Activated CD4-positive, alpha-beta T cell treated with anti-CD3 and anti-CD28 coated beads for 36 hours (primary cell): ENCODE measurements at regions not wholly inside any gene's neighbourhood (a gene's known extent, or its start where the extent isn't known, plus 50 kb on each side); places are given as distances from the start of the nearest gene placed in this dataset.
A peak's percentile ranks its signal among the peaks of the same experiment; 100 is the strongest.

Experiments
- ATAC-seq: fragments of 200-7000 bp; cut with Tn5 transposase; one replicate; pipeline ENCODE4 v1.10.0; 2021; ENCODE audit warnings: mild to moderate bottlenecking, moderate library complexity
- CTCF ChIA-PET: fragments of 350-600 bp; sonication (Branson Sonifier 250); formaldehyde crosslinking; loops from one replicate; lab custom pipeline; 2021; ENCODE audit warnings: antibody characterized with exemption; lab: Charles Lee
- POLR2A ChIA-PET: fragments of 350-600 bp; sonication (Branson Sonifier 250); formaldehyde crosslinking; loops from one replicate; lab custom pipeline; 2021; ENCODE audit warnings: antibody characterized with exemption, inconsistent platforms; lab: Charles Lee
- DNase-seq: peaks from one replicate; pipeline ENCODE4 v3.0.0-alpha.2; 2020
- H3K27ac Mint-ChIP-seq: one replicate; pipeline ENCODE4 v1.8.0; 2021; ENCODE audit warnings: mixed read lengths
- H3K27me3 Mint-ChIP-seq: one replicate; pipeline ENCODE4 v1.8.0; 2021; ENCODE audit warnings: mixed read lengths
- H3K36me3 Mint-ChIP-seq: one replicate; pipeline ENCODE4 v1.8.0; 2021; ENCODE audit warnings: low read depth, mixed read lengths
- H3K4me1 Mint-ChIP-seq: one replicate; pipeline ENCODE4 v1.8.0; 2021; ENCODE audit warnings: mixed read lengths
- H3K4me3 Mint-ChIP-seq: one replicate; pipeline ENCODE4 v1.8.0; 2021; ENCODE audit warnings: mild to moderate bottlenecking, moderate library complexity, mixed read lengths
- H3K9me3 Mint-ChIP-seq: one replicate; pipeline ENCODE4 v1.8.0; 2021; ENCODE audit warnings: low read depth, mixed read lengths
- intact Hi-C, 2 experiments: fragments of 100-400 bp; cut with DNase I in 1 of 2; cut with micrococcal nuclease in 1 of 2; formaldehyde crosslinking; loops; one replicate each; pipeline versions ENCODE4 v1.14.2 to v1.15.1; 2022 to 2024; cut with DNase I, micrococcal nuclease

- Mint-ChIP-seq H3K9me3 (no peaks in the 10 kb centered on the region), H3K4me1 (no peaks in the 10 kb centered on the region), H3K27me3 (no peaks in the 10 kb centered on the region), H3K27ac (no peak overlapping the region), H3K36me3 (no peaks in the 10 kb centered on the region), H3K4me3 (no peak overlapping the region)
- POLR2A ChIA-PET = no interaction called here
- DNase-seq (no peak), ATAC-seq (no peak)
- CTCF ChIA-PET = interaction anchor here (1.1 kb wide), 1 partner anchor 608 kb away, joined by 3 read pairs; no protein-coding TSS in a partner anchor
- intact Hi-C loops = no loop called here
These were observed 636.9 kb upstream of the BOD1L1 start for GRCh38 chr4:14264437-14264836.

DNA sequence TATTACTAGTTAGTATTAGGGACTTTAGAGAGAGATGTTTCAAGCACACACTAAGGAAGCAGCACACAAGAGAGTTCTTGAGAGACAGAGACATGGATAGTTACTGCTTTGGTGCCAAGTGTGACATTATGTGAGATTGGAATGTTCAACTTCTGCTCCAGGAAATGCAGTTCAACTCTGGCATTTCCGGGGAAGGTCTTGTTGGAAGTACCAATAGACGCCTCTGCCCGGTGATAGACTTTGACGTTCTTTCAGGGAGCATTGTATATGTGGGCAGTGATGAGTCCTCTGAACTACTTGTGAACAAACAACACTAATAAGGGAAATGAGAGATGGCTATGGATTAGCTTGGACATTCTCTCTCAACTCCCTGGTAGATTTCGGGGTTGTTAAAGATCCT, 638.1 kb upstream of the BOD1L1 start:
- DNase-seq (no peak), ATAC-seq (no peak)
- Mint-ChIP-seq H3K9me3 (no peaks in the 10 kb centered on the region), H3K4me3 (no peak overlapping the region), H3K4me1 (peaks cover 6% of the 10 kb centered on the region), H3K36me3 (no peaks in the 10 kb centered on the region), H3K27me3 (peaks cover 1% of the 10 kb centered on the region), H3K27ac (no peak overlapping the region)
- CTCF ChIA-PET = no interaction called here
- POLR2A ChIA-PET = no interaction called here
- intact Hi-C loops = no loop called here

DNA sequence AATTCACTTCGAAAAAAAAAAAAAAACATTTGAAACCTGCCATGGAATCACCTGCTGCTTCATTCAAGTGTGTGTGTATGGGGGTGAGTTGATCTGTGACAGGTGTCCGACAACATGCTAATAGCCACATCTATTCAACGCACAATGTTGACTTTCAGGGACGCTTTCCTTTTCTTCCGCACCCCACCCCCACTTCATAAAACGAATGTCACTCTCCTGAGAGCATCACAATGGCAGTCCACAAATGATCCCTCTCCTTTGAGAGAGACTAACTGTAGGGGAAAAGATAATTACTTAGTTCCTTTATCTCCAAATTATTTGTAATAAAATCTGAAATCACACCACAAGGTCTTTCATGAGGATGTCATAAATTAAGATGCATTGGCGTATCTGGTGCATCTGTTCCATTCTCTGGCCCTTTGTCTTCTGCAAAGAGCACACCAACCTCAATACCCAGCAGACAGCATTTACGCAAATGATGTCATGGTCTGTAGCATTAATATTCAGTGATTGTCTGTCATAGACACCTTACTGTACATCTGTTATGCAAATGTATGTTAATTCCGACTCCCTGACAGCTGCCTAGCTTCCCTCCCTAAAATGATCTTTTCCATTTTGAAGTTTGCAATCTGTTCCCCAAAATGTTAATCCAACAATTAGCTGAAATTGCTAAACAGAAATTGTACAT, 640.0 kb upstream of the BOD1L1 start:
- H3K27ac Mint-ChIP-seq = no peak overlapping the region
- ChIA-PET POLR2A (no interaction called here), CTCF (no interaction called here)
- H3K4me3 Mint-ChIP-seq = no peak overlapping the region
- H3K9me3 Mint-ChIP-seq = no peaks in the 10 kb centered on the region
- H3K27me3 Mint-ChIP-seq = peaks cover 4% of the 10 kb centered on the region
- intact Hi-C loops = no loop called here
- no peak for DNase-seq
- ATAC-seq = no peak
- H3K36me3 Mint-ChIP-seq = no peaks in the 10 kb centered on the region
- peaks cover 12% of the 10 kb centered on the region for H3K4me1 Mint-ChIP-seq

DNA sequence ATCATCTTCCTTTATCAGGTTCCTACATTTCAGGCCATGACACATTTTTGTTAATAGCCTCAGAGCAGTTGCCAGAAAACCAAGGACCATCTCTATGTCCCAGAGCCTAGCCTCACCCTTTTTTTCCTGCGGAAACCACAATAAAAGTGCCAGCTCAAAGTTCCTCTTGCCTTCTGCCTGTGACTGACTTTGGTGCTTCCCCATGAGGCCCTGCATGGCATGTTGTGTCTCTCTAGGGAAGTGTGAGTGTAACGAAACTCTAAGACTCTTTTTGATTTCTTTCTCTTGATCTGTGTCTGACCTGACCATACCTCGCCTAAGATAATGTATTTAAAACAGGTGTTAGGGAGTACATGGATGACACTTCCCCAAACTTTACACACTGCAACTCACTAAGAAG, 642.3 kb upstream of the BOD1L1 start:
- CTCF ChIA-PET = interaction anchor here (1.4 kb wide), 1 partner anchor 11 kb away, joined by 4 read pairs; no protein-coding TSS in a partner anchor
- H3K4me3 Mint-ChIP-seq = no peak overlapping the region
- intact Hi-C loops = no loop called here
- peaks cover 4% of the 10 kb centered on the region for H3K27me3 Mint-ChIP-seq
- no peak overlapping the region for H3K27ac Mint-ChIP-seq
- H3K36me3 Mint-ChIP-seq = no peaks in the 10 kb centered on the region
- ATAC-seq (peak; percentile 61), DNase-seq (peak; percentile 32)
- POLR2A ChIA-PET = no interaction called here
- peaks cover 13% of the 10 kb centered on the region for H3K4me1 Mint-ChIP-seq
- no peaks in the 10 kb centered on the region for H3K9me3 Mint-ChIP-seq

DNA sequence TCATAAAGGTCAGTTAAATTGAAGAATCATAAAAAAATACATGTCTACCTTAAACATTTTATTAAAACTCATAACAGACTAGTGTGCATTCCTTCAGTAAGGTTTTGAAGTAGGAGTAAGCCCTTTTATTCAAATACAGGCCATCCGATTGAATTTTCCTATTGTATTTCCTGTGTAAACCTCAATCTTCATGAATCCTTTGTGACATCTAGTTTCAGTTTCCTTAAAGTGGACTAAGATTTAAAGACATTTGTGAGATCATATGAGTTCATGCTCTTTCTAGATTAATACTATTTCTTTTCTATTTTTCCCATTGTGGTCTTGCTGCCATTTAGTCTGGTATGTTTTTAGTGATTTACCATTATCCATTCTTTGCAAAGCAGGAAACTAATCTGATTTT, 644.7 kb upstream of the BOD1L1 start:
- CTCF ChIA-PET = no interaction called here
- H3K9me3 Mint-ChIP-seq = no peaks in the 10 kb centered on the region
- peaks cover 13% of the 10 kb centered on the region for H3K4me1 Mint-ChIP-seq
- peaks cover 4% of the 10 kb centered on the region for H3K27me3 Mint-ChIP-seq
- ATAC-seq (no peak), DNase-seq (no peak)
- intact Hi-C loops = no loop called here
- H3K4me3 Mint-ChIP-seq = no peak overlapping the region
- POLR2A ChIA-PET = no interaction called here
- no peak overlapping the region for H3K27ac Mint-ChIP-seq
- no peaks in the 10 kb centered on the region for H3K36me3 Mint-ChIP-seq

DNA sequence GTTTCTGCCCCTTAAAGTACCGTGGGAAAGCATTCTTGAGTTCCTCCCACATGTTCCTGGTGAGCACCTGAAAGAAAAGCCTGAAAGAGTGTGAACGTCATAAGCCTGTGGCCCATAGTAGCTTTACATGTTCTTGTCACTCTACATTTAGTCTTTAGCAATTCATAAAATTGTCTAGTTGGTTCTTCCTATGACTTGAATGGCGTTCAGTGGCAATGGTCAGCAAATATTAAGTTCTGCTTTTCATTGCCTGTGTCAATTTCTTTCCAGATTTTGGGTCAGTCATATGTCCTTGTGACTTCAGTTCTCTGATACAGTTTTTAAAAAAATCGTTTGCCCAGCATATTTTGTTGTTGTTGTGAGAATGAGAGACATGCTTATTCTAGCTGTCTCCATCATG, 650.0 kb upstream of the BOD1L1 start:
- ChIA-PET POLR2A (no interaction called here), CTCF (no interaction called here)
- H3K4me3 Mint-ChIP-seq = no peak overlapping the region
- intact Hi-C loops = no loop called here
- H3K27ac Mint-ChIP-seq = no peak overlapping the region
- no peak for ATAC-seq
- no peaks in the 10 kb centered on the region for H3K36me3 Mint-ChIP-seq
- H3K4me1 Mint-ChIP-seq = peaks cover under 1% of the 10 kb centered on the region
- H3K9me3 Mint-ChIP-seq = no peaks in the 10 kb centered on the region
- peaks cover 2% of the 10 kb centered on the region for H3K27me3 Mint-ChIP-seq
- no peak for DNase-seq

DNA sequence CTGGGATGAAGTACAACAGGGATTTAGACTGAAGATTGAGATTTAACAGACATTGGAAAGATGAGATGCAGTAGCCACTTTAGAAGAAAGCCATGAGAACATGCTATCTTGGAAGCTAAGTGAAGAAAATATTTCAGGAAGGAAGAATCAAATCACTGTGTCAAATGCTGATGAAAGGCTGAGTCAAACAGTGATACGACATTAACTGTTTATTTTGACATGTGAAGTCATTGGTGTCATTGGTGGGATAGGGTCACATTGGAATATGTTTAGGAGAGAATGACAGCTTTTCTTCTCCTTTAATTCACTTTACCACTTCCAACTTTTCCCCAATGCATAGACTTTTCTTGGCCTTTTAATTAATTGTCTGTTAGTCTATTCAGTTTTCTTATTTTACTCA, 653.0 kb upstream of the BOD1L1 start:
- ATAC-seq (no peak), DNase-seq (no peak)
- intact Hi-C loops = no loop called here
- Mint-ChIP-seq H3K9me3 (no peaks in the 10 kb centered on the region), H3K4me1 (no peaks in the 10 kb centered on the region), H3K27ac (no peak overlapping the region), H3K27me3 (peaks cover 2% of the 10 kb centered on the region), H3K36me3 (no peaks in the 10 kb centered on the region), H3K4me3 (no peak overlapping the region)
- POLR2A ChIA-PET = no interaction called here
- CTCF ChIA-PET = interaction anchor here (0.6 kb wide), 1 partner anchor 56 kb away, joined by 3 read pairs; no protein-coding TSS in a partner anchor

DNA sequence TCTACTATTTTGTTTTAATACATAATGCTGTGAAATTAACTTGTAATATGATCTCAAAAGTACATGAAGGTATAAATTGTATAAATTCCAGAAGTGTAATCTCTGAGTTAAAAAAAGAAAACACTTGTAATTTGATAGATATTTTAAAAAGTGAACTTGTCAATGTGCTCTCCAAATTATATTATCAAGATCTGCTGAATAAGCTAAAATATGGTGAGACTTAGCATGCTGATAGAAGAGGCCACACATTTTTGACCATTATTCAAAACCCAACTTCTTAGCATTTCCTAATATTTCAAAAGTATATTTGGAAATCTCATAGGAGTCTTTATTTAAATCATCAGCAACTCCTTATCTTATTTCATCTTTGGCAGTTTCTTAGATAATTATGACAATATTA, 657.1 kb upstream of the BOD1L1 start:
- Mint-ChIP-seq H3K36me3 (no peaks in the 10 kb centered on the region), H3K4me3 (no peak overlapping the region), H3K27ac (no peak overlapping the region), H3K27me3 (peaks cover 2% of the 10 kb centered on the region), H3K9me3 (peaks cover 12% of the 10 kb centered on the region), H3K4me1 (no peaks in the 10 kb centered on the region)
- no peak for DNase-seq
- no peak for ATAC-seq
- intact Hi-C loops = no loop called here
- POLR2A ChIA-PET = no interaction called here
- CTCF ChIA-PET = no interaction called here

DNA sequence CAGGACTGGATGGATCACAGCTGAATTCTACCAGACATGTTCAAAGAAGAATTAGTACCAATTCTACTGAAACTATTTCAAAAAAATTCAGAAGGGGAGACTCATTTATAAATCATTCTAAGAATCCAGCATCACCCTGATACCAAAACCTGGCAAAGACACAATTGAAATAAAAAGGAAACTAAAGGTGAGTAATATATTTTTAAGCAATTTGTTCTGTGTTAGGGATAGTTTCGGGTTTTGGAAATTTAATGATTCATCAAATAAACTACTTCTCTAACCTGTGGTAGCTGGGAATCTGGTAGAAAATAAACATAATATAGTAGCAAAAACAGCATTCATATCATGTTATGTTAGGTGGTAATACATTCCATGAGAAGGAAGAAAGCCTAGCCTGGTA, 662.2 kb upstream of the BOD1L1 start:
- CTCF ChIA-PET = no interaction called here
- Mint-ChIP-seq H3K27ac (no peak overlapping the region), H3K36me3 (no peaks in the 10 kb centered on the region), H3K4me1 (no peaks in the 10 kb centered on the region), H3K27me3 (no peaks in the 10 kb centered on the region), H3K4me3 (no peak overlapping the region), H3K9me3 (peaks cover 12% of the 10 kb centered on the region)
- no peak for DNase-seq
- ATAC-seq = no peak
- intact Hi-C loops = no loop called here
- POLR2A ChIA-PET = no interaction called here

- Mint-ChIP-seq H3K9me3 (peaks cover 1% of the 10 kb centered on the region), H3K27me3 (no peaks in the 10 kb centered on the region), H3K4me3 (no peak overlapping the region), H3K27ac (no peak overlapping the region), H3K4me1 (no peaks in the 10 kb centered on the region), H3K36me3 (no peaks in the 10 kb centered on the region)
- ChIA-PET POLR2A (no interaction called here), CTCF (interaction anchor here (0.7 kb wide), 1 partner anchor 447 kb away, joined by 3 read pairs; no protein-coding TSS in a partner anchor)
- intact Hi-C loops = no loop called here
- ATAC-seq (no peak), DNase-seq (no peak)
These were observed 666.1 kb upstream of the BOD1L1 start for GRCh38 chr4:14293582-14293981.

DNA sequence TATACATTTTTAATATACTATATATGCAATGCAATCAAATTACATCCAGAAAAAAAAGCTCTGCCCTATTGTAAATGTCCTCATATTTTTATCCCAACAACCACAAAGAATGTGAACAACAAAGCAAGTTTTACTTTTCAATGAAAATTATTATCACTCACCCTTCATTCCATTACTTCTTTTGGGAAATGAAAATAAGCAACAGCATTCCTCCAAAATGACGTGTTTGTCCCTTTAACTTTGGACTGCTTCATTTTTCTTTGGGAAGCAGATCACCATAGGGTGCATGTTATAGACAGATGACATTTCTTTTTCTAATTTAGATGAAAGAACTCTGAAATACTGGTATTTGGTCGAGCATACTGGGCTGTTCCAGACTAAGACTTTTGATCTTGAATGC, 667.1 kb upstream of the BOD1L1 start:
- no peaks in the 10 kb centered on the region for H3K9me3 Mint-ChIP-seq
- H3K4me3 Mint-ChIP-seq = no peak overlapping the region
- H3K4me1 Mint-ChIP-seq = no peaks in the 10 kb centered on the region
- no peaks in the 10 kb centered on the region for H3K27me3 Mint-ChIP-seq
- intact Hi-C loops = no loop called here
- POLR2A ChIA-PET = no interaction called here
- H3K27ac Mint-ChIP-seq = no peak overlapping the region
- H3K36me3 Mint-ChIP-seq = no peaks in the 10 kb centered on the region
- ATAC-seq (no peak), DNase-seq (no peak)
- CTCF ChIA-PET = no interaction called here

- ATAC-seq (no peak), DNase-seq (no peak)
- no peak overlapping the region for H3K27ac Mint-ChIP-seq
- ChIA-PET CTCF (no interaction called here), POLR2A (no interaction called here)
- no peaks in the 10 kb centered on the region for H3K27me3 Mint-ChIP-seq
- H3K9me3 Mint-ChIP-seq = no peaks in the 10 kb centered on the region
- H3K36me3 Mint-ChIP-seq = no peaks in the 10 kb centered on the region
- H3K4me1 Mint-ChIP-seq = no peaks in the 10 kb centered on the region
- H3K4me3 Mint-ChIP-seq = no peak overlapping the region
- intact Hi-C loops = no loop called here
These were observed 671.6 kb upstream of the BOD1L1 start for GRCh38 chr4:14299166-14299565.
